HG03575 (cell line): ENCODE measurements at regions not wholly inside any gene's neighbourhood (a gene's known extent, or its start where the extent isn't known, plus 50 kb on each side); places are given as distances from the start of the nearest gene placed in this dataset.

Source experiments
- ATAC-seq: cut with Tn5 transposase; IDR thresholded peaks from one replicate; pipeline ENCODE4 v1.9.1; 2021; ENCODE audit not compliant: unreplicated experiment, insufficient number of reproducible peaks, low FRiP score; ENCODE audit errors: extremely low read depth

GRCh38 chr20:16128538-16129106 lies 444.6 kb downstream of the KIF16B start:
- ATAC-seq: no peak

GRCh38 chr20:16125816-16126215 lies 447.4 kb downstream of the KIF16B start:
- no peak for ATAC-seq

- no peak for ATAC-seq
These were observed 448.1 kb downstream of the KIF16B start for GRCh38 chr20:16124911-16125776.

GRCh38 chr20:16124491-16124890 lies 448.8 kb downstream of the KIF16B start:
- no peak for ATAC-seq

GRCh38 chr20:16123623-16124022 lies 449.6 kb downstream of the KIF16B start:
- no peak for ATAC-seq

- ATAC-seq: no peak
These were observed 453.3 kb downstream of the KIF16B start for GRCh38 chr20:16119909-16120308.

- ATAC-seq: no peak
These were observed 457.2 kb downstream of the KIF16B start for GRCh38 chr20:16115911-16116552.

GRCh38 chr20:16113736-16114135 lies 459.5 kb downstream of the KIF16B start:
- no peak for ATAC-seq

GRCh38 chr20:16111852-16112412 lies 461.3 kb downstream of the KIF16B start:
- no peak for ATAC-seq

GRCh38 chr20:16111172-16111832 lies 461.9 kb downstream of the KIF16B start:
- ATAC-seq: no peak

- ATAC-seq: no peak
These were observed 465.9 kb downstream of the KIF16B start for GRCh38 chr20:16107172-16107870.

- ATAC-seq: no peak
These were observed 466.9 kb downstream of the KIF16B start for GRCh38 chr20:16106191-16106849.

- no peak for ATAC-seq
These were observed 468.5 kb downstream of the KIF16B start for GRCh38 chr20:16104783-16105182.
